Middle frontal gyrus (tissue), 1 donor: ENCODE measurements at regions not wholly inside any gene's neighbourhood (a gene's known extent, or its start where the extent isn't known, plus 50 kb on each side); places are given as distances from the start of the nearest gene placed in this dataset.
A peak's percentile ranks its signal among the peaks of the same experiment; 100 is the strongest.

Experiments
- DNase-seq: peaks from one replicate; pipeline ENCODE4 v3.0.0-alpha.2; 2015; ENCODE audit warnings: low spot score; ENCODE audit errors: extremely low spot score

GRCh38 chr11:114758627-114759026 lies 80.3 kb downstream of the NXPE2 start:
- no peak for DNase-seq

- peak; percentile 8 for DNase-seq
These were observed 84.1 kb downstream of the NXPE2 start for GRCh38 chr11:114762408-114762807.

GRCh38 chr11:114764563-114764962 lies 86.2 kb downstream of the NXPE2 start:
- no peak for DNase-seq

GRCh38 chr11:114771172-114771571 lies 92.8 kb downstream of the NXPE2 start:
- no peak for DNase-seq

GRCh38 chr11:114773541-114774338 lies 95.4 kb downstream of the NXPE2 start:
- DNase-seq, result no peak

GRCh38 chr11:114774599-114775361 lies 96.5 kb downstream of the NXPE2 start:
- peak; percentile 66 for DNase-seq

GRCh38 chr11:114775875-114776621 lies 97.7 kb downstream of the NXPE2 start:
- DNase-seq, result no peak

- DNase-seq, result no peak
These were observed 98.6 kb downstream of the NXPE2 start for GRCh38 chr11:114776956-114777355.

- DNase-seq, result no peak
These were observed 100.9 kb downstream of the NXPE2 start for GRCh38 chr11:114779189-114779588.

- no peak for DNase-seq
These were observed 104.5 kb downstream of the NXPE2 start for GRCh38 chr11:114782650-114783310.

- DNase-seq, result no peak
These were observed 105.5 kb downstream of the NXPE2 start for GRCh38 chr11:114783805-114784204.

- no peak for DNase-seq
These were observed 105.9 kb downstream of the NXPE2 start for GRCh38 chr11:114784216-114784615.

- no peak for DNase-seq
These were observed 106.6 kb downstream of the NXPE2 start for GRCh38 chr11:114784891-114785290.

GRCh38 chr11:114785820-114786219 lies 107.5 kb downstream of the NXPE2 start:
- DNase-seq, result no peak

- DNase-seq, result no peak
These were observed 108.8 kb downstream of the NXPE2 start for GRCh38 chr11:114787126-114787525.

GRCh38 chr11:114790910-114791309 lies 112.6 kb downstream of the NXPE2 start:
- DNase-seq, result no peak

GRCh38 chr11:114794048-114794684 lies 115.8 kb downstream of the NXPE2 start:
- no peak for DNase-seq

- no peak for DNase-seq
These were observed 118.8 kb downstream of the NXPE2 start for GRCh38 chr11:114796954-114797721.

- DNase-seq, result no peak
These were observed 121.1 kb downstream of the NXPE2 start for GRCh38 chr11:114799476-114799875.

GRCh38 chr11:114801773-114802172 lies 123.4 kb downstream of the NXPE2 start:
- no peak for DNase-seq
